ENCODE measurements at regions not wholly inside any gene's neighbourhood (a gene's known extent, or its start where the extent isn't known, plus 50 kb on each side); places are given as distances from the start of the nearest gene placed in this dataset.
A peak's percentile ranks its signal among the peaks of the same experiment; 100 is the strongest.

GRCh38 chr7:148535217-148535616 is 55.3 kb upstream of the C7orf33 start:
- WGBS (ENCODE audit: insufficient coverage) = 8% methylated on average over 7 of the region's 9 CpGs
- TF ChIP-seq CTCF (IDR thresholded peaks at IDR 0.05) = no peak
- peak overlapping the region; percentile 79 for H2AFZ ChIP-seq (ENCODE audit: insufficient read depth, low read depth, low read length, poor library complexity, severe bottlenecking)
- H3K4me3 Mint-ChIP-seq = peak overlapping the region; percentile 75 to 98
- peaks cover 0 to 2% (median 0%) of the 10 kb centered on the region in 7 donors for H3K9me3 Mint-ChIP-seq
- peaks cover 0 to 4% (median 2%) of the 10 kb centered on the region in 3 donors for H3K27me3 Mint-ChIP-seq (ENCODE audit: low read depth in 3 of 3)
- peak overlapping the region; percentile 51 for H3K9ac ChIP-seq (ENCODE audit: insufficient read depth, low read length, poor library complexity, severe bottlenecking)
- no peaks in the 10 kb centered on the region for H3K9me3 ChIP-seq (replicated peaks in 1 of 2; ENCODE audit: control insufficient read depth in 1 of 2, insufficient read depth in 1 of 2, low read length in 2 of 2)
- H3K36me3 Mint-ChIP-seq = no peaks in the 10 kb centered on the region
- no peaks in the 10 kb centered on the region for H3K36me3 ChIP-seq (replicated peaks in 1 of 2; ENCODE audit: control insufficient read depth in 1 of 2, insufficient read depth in 2 of 2, low read length in 2 of 2)
- DNase-seq = peak; percentile 24 to 43 (median 30)
- H3K27me3 ChIP-seq (ENCODE audit: control insufficient read depth in 2 of 2, insufficient read depth in 2 of 2, low read length in 2 of 2) = no peaks in the 10 kb centered on the region
- no peaks in the 10 kb centered on the region for H3K79me2 ChIP-seq (ENCODE audit: insufficient read depth, low read length)
- H3K27ac ChIP-seq (ENCODE audit: low read depth in 1 of 2, low read length in 2 of 2) = peak overlapping the region in 1 of 2 donors; percentile 47
- peak overlapping the region; percentile 1 to 60 (median 46) for H3K4me3 ChIP-seq (replicated peaks in 1 of 3; ENCODE audit: low read depth in 2 of 3, low read length in 3 of 3)
- H3K27ac Mint-ChIP-seq = peak overlapping the region in 4 of 7 donors; percentile 56 to 76 (median 67)
- peaks cover 8% of the 10 kb centered on the region for H3K4me1 Mint-ChIP-seq
- intact Hi-C loops (cut with micrococcal nuclease) = no loop called here
- no peaks in the 10 kb centered on the region for H4K20me1 ChIP-seq (ENCODE audit: insufficient read depth, low read length)
- H3K4me2 ChIP-seq (replicated peaks; ENCODE audit: extremely low read depth, low read length, poor library complexity, severe bottlenecking) = peak overlapping the region; percentile 65
- H3K4me1 ChIP-seq (ENCODE audit: control insufficient read depth in 1 of 2, insufficient read depth in 2 of 2, low read length in 2 of 2) = peaks cover 5 to 6% of the 10 kb centered on the region in 2 donors

GRCh38 chr7:148537435-148537834 is 53.1 kb upstream of the C7orf33 start:
- no peak overlapping the region for H3K27ac Mint-ChIP-seq
- H3K9me3 Mint-ChIP-seq = peaks cover 0 to 3% (median 2%) of the 10 kb centered on the region in 7 donors
- TF ChIP-seq CTCF (IDR thresholded peaks at IDR 0.05) = no peak
- no peak overlapping the region for H3K9ac ChIP-seq (ENCODE audit: insufficient read depth, low read length, poor library complexity, severe bottlenecking)
- H3K4me2 ChIP-seq (replicated peaks; ENCODE audit: extremely low read depth, low read length, poor library complexity, severe bottlenecking) = no peak overlapping the region
- no peak overlapping the region for H3K27ac ChIP-seq (ENCODE audit: low read depth in 1 of 2, low read length in 2 of 2)
- peaks cover 8% of the 10 kb centered on the region for H3K4me1 Mint-ChIP-seq
- DNase-seq = no peak
- no peak overlapping the region for H2AFZ ChIP-seq (ENCODE audit: insufficient read depth, low read depth, low read length, poor library complexity, severe bottlenecking)
- H4K20me1 ChIP-seq (ENCODE audit: insufficient read depth, low read length) = no peaks in the 10 kb centered on the region
- H3K4me3 ChIP-seq (replicated peaks in 1 of 3; ENCODE audit: low read depth in 2 of 3, low read length in 3 of 3) = no peak overlapping the region
- H3K36me3 ChIP-seq (replicated peaks in 1 of 2; ENCODE audit: control insufficient read depth in 1 of 2, insufficient read depth in 2 of 2, low read length in 2 of 2) = no peaks in the 10 kb centered on the region
- no peak overlapping the region for H3K4me3 Mint-ChIP-seq
- H3K27me3 Mint-ChIP-seq (ENCODE audit: low read depth in 3 of 3) = peaks cover 0 to 6% (median 0%) of the 10 kb centered on the region in 3 donors
- H3K79me2 ChIP-seq (ENCODE audit: insufficient read depth, low read length) = no peaks in the 10 kb centered on the region
- no peaks in the 10 kb centered on the region for H3K36me3 Mint-ChIP-seq
- no peaks in the 10 kb centered on the region for H3K27me3 ChIP-seq (ENCODE audit: control insufficient read depth in 2 of 2, insufficient read depth in 2 of 2, low read length in 2 of 2)
- peaks cover 5 to 6% of the 10 kb centered on the region in 2 donors for H3K4me1 ChIP-seq (ENCODE audit: control insufficient read depth in 1 of 2, insufficient read depth in 2 of 2, low read length in 2 of 2)
- intact Hi-C loops (cut with micrococcal nuclease) = no loop called here
- H3K9me3 ChIP-seq (replicated peaks in 1 of 2; ENCODE audit: control insufficient read depth in 1 of 2, insufficient read depth in 1 of 2, low read length in 2 of 2) = no peaks in the 10 kb centered on the region
- WGBS (ENCODE audit: insufficient coverage) = 100% methylated on average over 3 of the region's 6 CpGs

All from CD14-positive monocyte (primary cell).